SK-N-SH treated with all-trans-retinoic acid at 6 μM for 48 hours (cell line): ENCODE measurements at regions not wholly inside any gene's neighbourhood (a gene's known extent, or its start where the extent isn't known, plus 50 kb on each side); places are given as distances from the start of the nearest gene placed in this dataset.

Experiments used
- ISL1 ChIP-seq: fragments of 250-450 bp; sonication (Bioruptor Pico); IDR thresholded peaks from 2 replicates; pipeline ENCODE4 v2.1.2; 2022; ENCODE audit warnings: mild to moderate bottlenecking, moderate library complexity
- SNAI2 ChIP-seq: fragments of 250-450 bp; sonication (Bioruptor Pico); IDR thresholded peaks from 2 replicates; pipeline ENCODE4 v1.5.0; 2020; ENCODE audit warnings: mild to moderate bottlenecking, moderate library complexity
- ZFP30 ChIP-seq: fragments of 450-650 bp; formaldehyde crosslinking; IDR thresholded peaks from 2 replicates; pipeline ENCODE4 v1.5.0; 2022; ENCODE audit warnings: mild to moderate bottlenecking, moderate library complexity

DNA sequence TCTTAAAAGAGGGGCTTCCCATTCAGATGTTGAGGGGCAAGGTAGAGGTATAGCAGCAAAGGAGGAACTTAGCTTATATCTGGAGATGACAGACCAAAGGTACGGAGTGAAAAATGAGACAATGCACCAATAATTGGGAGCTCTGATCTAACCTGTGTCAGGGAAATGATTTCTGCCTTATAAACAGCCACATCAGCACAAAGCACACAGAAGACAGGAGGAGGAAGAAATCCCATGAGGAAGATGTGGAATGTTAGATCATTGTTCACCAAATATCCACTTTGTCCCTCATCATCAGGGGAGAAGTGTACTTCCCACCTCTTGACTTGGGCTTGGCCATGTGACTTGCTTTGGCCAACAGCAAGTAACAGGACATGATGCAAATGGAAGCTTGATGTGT is 93.7 kb upstream of the WSCD2 start:
- TF ChIP-seq SNAI2 (CRISPR knock-in tag) (no peak), ZFP30 (CRISPR knock-in tag) (no peak), ISL1 (CRISPR knock-in tag) (no peak)
